HepG2 (cell line): ENCODE measurements at regions not wholly inside any gene's neighbourhood (a gene's known extent, or its start where the extent isn't known, plus 50 kb on each side); places are given as distances from the start of the nearest gene placed in this dataset.

Experiments
- ZZZ3 ChIP-seq: sonication (generic); formaldehyde crosslinking; IDR thresholded peaks from 2 replicates; pipeline ENCODE4 v1.4.0; 2020; ENCODE audit warnings: missing genetic modification reagents, mild to moderate bottlenecking, borderline replicate concordance
- TF ChIP-seq, protein P1 (sequence below), 2 experiments: sonication (generic) in 1 of 2; formaldehyde crosslinking in 1 of 2; IDR thresholded peaks; 2 replicates each; pipeline versions ENCODE4 v1.4.0 to v1.6.1; 2018 to 2020; ENCODE audit warnings: missing genetic modification reagents in 2 of 2, borderline replicate concordance in 1 of 2, low read depth in 1 of 2, mild to moderate bottlenecking in 1 of 2, missing biosample characterization in 1 of 2
- TF ChIP-seq, protein P2 (sequence below): sonication (generic); formaldehyde crosslinking; IDR thresholded peaks from 2 replicates; pipeline ENCODE4 v1.8.1; 2022; ENCODE audit warnings: low read depth, mild to moderate bottlenecking, missing genetic modification reagents

DNA sequence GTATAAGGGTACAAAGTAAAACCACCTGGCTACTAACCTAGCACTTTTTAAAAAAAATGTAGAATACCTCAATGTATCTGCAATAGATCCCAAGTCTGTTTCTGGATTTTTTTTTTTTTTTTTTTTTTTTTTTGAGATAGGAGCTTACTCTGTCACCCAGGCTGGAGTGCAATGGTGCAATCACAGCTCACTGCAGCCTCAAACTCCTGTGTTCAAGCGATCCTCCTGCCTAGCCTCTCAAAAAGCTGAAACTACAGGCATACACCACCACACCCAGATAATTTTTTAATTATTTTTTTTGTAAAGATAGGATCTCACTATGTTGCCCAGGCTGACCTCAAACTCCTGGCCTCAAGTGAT, 537.5 kb upstream of the CAMK1G start:
- TF ChIP-seq, protein P1, sequence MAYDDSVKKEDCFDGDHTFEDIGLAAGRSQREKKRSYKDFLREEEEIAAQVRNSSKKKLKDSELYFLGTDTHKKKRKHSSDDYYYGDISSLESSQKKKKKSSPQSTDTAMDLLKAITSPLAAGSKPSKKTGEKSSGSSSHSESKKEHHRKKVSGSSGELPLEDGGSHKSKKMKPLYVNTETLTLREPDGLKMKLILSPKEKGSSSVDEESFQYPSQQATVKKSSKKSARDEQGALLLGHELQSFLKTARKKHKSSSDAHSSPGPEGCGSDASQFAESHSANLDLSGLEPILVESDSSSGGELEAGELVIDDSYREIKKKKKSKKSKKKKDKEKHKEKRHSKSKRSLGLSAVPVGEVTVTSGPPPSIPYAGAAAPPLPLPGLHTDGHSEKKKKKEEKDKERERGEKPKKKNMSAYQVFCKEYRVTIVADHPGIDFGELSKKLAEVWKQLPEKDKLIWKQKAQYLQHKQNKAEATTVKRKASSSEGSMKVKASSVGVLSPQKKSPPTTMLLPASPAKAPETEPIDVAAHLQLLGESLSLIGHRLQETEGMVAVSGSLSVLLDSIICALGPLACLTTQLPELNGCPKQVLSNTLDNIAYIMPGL (CRISPR knock-in tag; IDR thresholded peaks at IDR 0.05; ENCODE audit: borderline replicate concordance in 1 of 2, low read depth in 1 of 2) = no peak
- TF ChIP-seq, protein P2, sequence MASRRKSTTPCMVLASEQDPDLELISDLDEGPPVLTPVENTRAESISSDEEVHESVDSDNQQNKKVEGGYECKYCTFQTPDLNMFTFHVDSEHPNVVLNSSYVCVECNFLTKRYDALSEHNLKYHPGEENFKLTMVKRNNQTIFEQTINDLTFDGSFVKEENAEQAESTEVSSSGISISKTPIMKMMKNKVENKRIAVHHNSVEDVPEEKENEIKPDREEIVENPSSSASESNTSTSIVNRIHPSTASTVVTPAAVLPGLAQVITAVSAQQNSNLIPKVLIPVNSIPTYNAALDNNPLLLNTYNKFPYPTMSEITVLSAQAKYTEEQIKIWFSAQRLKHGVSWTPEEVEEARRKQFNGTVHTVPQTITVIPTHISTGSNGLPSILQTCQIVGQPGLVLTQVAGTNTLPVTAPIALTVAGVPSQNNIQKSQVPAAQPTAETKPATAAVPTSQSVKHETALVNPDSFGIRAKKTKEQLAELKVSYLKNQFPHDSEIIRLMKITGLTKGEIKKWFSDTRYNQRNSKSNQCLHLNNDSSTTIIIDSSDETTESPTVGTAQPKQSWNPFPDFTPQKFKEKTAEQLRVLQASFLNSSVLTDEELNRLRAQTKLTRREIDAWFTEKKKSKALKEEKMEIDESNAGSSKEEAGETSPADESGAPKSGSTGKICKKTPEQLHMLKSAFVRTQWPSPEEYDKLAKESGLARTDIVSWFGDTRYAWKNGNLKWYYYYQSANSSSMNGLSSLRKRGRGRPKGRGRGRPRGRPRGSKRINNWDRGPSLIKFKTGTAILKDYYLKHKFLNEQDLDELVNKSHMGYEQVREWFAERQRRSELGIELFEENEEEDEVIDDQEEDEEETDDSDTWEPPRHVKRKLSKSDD (CRISPR knock-in tag) = no peak
- TF ChIP-seq ZZZ3 (CRISPR knock-in tag) = no peak
